GM21526 (cell line): ENCODE measurements at regions not wholly inside any gene's neighbourhood (a gene's known extent, or its start where the extent isn't known, plus 50 kb on each side); places are given as distances from the start of the nearest gene placed in this dataset.

ENCODE experiments used
- ATAC-seq: cut with Tn5 transposase; IDR thresholded peaks from one replicate; pipeline ENCODE4 v1.9.1; 2021; ENCODE audit warnings: moderate library complexity; ENCODE audit not compliant: unreplicated experiment, low FRiP score

- no peak for ATAC-seq
Observed at GRCh38 chrX:96311366-96311765, 373.3 kb upstream of the DIAPH2 start.

GRCh38 chrX:96314985-96315384 is 369.7 kb upstream of the DIAPH2 start:
- no peak for ATAC-seq

GRCh38 chrX:96361844-96362243 is 322.8 kb upstream of the DIAPH2 start:
- no peak for ATAC-seq

- no peak for ATAC-seq
Observed at GRCh38 chrX:96372313-96373046, 312.2 kb upstream of the DIAPH2 start.

- no peak for ATAC-seq
Observed at GRCh38 chrX:96373047-96373355, 311.6 kb upstream of the DIAPH2 start.

- no peak for ATAC-seq
Observed at GRCh38 chrX:96376266-96376665, 308.4 kb upstream of the DIAPH2 start.

GRCh38 chrX:96379951-96380350 is 304.7 kb upstream of the DIAPH2 start:
- no peak for ATAC-seq

- no peak for ATAC-seq
Observed at GRCh38 chrX:96382018-96382417, 302.6 kb upstream of the DIAPH2 start.

GRCh38 chrX:96383428-96383827 is 301.2 kb upstream of the DIAPH2 start:
- no peak for ATAC-seq

- no peak for ATAC-seq
Observed at GRCh38 chrX:96386325-96386724, 298.3 kb upstream of the DIAPH2 start.

- ATAC-seq: no peak
Observed at GRCh38 chrX:96386981-96387380, 297.7 kb upstream of the DIAPH2 start.

- ATAC-seq: no peak
Observed at GRCh38 chrX:96387801-96388200, 296.8 kb upstream of the DIAPH2 start.

- ATAC-seq: no peak
Observed at GRCh38 chrX:96389281-96390047, 295.2 kb upstream of the DIAPH2 start.

- ATAC-seq: no peak
Observed at GRCh38 chrX:96394598-96394997, 290.0 kb upstream of the DIAPH2 start.

- no peak for ATAC-seq
Observed at GRCh38 chrX:96403446-96403845, 281.2 kb upstream of the DIAPH2 start.

GRCh38 chrX:96405842-96406241 is 278.8 kb upstream of the DIAPH2 start:
- no peak for ATAC-seq

- ATAC-seq: no peak
Observed at GRCh38 chrX:96407072-96407471, 277.6 kb upstream of the DIAPH2 start.

- ATAC-seq: no peak
Observed at GRCh38 chrX:96407501-96407900, 277.1 kb upstream of the DIAPH2 start.

- no peak for ATAC-seq
Observed at GRCh38 chrX:96407981-96408380, 276.7 kb upstream of the DIAPH2 start.

GRCh38 chrX:96410927-96411326 is 273.7 kb upstream of the DIAPH2 start:
- ATAC-seq: no peak

- ATAC-seq: no peak
Observed at GRCh38 chrX:96417695-96418094, 266.9 kb upstream of the DIAPH2 start.

GRCh38 chrX:96424007-96424406 is 260.6 kb upstream of the DIAPH2 start:
- ATAC-seq: no peak
